GM21528 (cell line): ENCODE measurements at regions not wholly inside any gene's neighbourhood (a gene's known extent, or its start where the extent isn't known, plus 50 kb on each side); places are given as distances from the start of the nearest gene placed in this dataset.

Experiments used
- ATAC-seq: cut with Tn5 transposase; IDR thresholded peaks from one replicate; pipeline ENCODE4 v1.9.1; 2021; ENCODE audit warnings: mild to moderate bottlenecking, moderate library complexity; ENCODE audit not compliant: unreplicated experiment, low FRiP score

DNA sequence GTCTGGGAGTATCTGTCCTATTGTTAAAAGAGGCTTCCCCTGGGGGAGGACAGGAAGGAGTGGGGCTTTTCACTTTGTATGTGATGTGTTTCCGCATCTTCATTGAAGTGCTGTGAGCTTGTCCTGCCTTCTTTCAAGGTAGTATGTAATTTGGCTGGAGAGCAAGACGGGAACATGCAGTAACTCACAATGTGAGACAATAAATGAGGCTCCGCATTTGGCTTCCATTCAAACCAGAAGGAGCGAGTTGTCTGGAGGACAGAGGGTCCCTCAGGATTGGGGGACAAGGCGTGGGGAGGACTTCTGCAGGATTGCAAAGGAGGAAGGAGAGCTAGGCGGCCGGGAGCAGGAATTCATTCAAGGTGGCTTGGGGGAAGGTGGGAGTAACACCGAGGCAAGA is 203.5 kb downstream of the RBFOX3 start:
- ATAC-seq = no peak

GRCh38 chr17:79406316-79406715 is 204.5 kb downstream of the RBFOX3 start:
- no peak for ATAC-seq

- ATAC-seq = no peak
Measured at GRCh38 chr17:79405823-79406222, 205.0 kb downstream of the RBFOX3 start.

GRCh38 chr17:79404136-79404911 is 206.5 kb downstream of the RBFOX3 start:
- ATAC-seq = no peak

GRCh38 chr17:79401704-79402674 is 208.9 kb downstream of the RBFOX3 start:
- no peak for ATAC-seq

DNA sequence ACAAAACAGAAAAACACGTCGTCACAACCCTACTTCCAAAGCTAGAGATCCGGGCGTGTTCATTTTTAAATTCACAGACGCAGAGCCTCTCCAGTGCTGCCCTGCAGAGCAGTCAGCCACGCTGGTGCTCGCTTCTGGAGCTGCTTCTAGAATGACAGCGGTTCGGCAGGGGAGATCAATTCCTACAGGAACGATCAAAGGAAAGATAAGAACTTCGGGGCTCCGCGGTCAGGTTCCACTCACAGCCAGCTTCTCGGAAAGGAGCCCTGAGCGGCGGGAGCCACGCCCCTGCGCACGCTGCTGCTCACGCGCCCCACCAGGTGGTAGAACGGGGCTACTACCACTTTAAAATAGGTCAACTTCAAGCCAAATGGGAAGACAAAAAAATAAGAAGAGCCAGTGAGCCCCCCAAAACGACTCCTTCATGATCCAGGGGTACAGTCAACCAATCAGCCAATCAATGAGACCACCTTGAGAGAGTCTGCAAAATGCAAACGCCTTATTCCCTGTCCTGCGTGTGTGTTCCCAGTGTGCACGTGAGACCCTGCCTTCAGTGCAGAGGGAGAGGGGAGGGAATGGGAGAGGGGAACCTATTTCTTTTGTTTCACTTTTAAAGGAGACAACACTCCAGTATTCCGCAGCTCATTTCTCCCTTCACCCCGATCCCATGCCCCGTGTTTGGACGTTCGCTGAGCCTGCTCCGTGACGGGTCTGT is 209.7 kb downstream of the RBFOX3 start:
- ATAC-seq = no peak

GRCh38 chr17:79399610-79400144 is 211.2 kb downstream of the RBFOX3 start:
- no peak for ATAC-seq

DNA sequence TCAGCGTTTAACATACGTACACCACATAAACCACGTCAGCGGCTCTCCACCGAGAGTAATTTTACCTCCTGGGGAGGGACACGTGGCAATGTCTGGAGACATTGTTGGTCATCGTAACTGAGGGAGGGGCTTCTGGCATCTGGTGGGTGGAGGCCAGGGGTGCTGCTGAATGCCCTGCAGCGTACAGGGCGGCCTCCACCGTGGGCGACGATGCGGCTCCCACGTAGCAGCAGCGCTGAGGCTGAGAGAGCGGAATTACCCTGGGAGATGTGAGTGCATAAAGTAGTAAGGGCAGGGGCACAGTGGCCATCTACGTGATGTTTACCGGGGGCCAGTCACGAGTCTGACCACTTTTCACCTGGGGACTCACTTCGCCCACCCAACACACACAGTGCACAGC is 212.4 kb downstream of the RBFOX3 start:
- no peak for ATAC-seq

GRCh38 chr17:79396696-79397095 is 214.2 kb downstream of the RBFOX3 start:
- no peak for ATAC-seq

GRCh38 chr17:79395545-79395944 is 215.3 kb downstream of the RBFOX3 start:
- no peak for ATAC-seq

GRCh38 chr17:79395066-79395465 is 215.8 kb downstream of the RBFOX3 start:
- no peak for ATAC-seq

DNA sequence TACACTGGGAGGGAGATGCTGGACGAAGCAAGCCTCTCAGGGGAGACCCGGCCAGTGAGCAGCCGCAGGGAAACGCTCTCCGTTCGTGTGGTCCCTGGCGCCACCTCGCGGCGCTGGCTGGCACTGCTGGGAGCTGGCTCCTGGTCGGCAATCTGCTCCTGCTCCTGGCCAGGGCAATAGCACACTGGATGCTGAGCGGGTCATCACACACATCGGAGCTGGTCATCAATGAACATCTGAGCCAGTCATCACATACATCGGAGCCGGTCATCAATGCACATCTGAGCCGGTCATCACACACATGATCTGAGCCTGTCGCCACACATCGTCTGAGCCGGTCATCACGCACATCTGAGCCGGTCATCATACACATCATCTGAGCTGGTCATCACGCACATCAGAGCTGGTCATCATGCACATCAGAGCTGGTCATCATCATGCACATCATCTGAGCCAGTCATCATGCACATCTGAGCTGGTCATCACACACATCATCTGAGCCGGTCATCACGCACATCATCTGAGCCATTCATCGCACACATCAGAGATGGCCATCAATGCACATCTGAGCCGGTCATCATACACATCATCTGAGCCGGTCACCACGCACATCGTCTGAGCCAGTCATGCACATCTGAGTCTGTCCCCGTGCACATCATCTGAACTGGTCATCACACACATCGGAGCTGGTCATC is 217.3 kb downstream of the RBFOX3 start:
- no peak for ATAC-seq

- ATAC-seq = no peak
Measured at GRCh38 chr17:79392598-79392997, 218.3 kb downstream of the RBFOX3 start.

DNA sequence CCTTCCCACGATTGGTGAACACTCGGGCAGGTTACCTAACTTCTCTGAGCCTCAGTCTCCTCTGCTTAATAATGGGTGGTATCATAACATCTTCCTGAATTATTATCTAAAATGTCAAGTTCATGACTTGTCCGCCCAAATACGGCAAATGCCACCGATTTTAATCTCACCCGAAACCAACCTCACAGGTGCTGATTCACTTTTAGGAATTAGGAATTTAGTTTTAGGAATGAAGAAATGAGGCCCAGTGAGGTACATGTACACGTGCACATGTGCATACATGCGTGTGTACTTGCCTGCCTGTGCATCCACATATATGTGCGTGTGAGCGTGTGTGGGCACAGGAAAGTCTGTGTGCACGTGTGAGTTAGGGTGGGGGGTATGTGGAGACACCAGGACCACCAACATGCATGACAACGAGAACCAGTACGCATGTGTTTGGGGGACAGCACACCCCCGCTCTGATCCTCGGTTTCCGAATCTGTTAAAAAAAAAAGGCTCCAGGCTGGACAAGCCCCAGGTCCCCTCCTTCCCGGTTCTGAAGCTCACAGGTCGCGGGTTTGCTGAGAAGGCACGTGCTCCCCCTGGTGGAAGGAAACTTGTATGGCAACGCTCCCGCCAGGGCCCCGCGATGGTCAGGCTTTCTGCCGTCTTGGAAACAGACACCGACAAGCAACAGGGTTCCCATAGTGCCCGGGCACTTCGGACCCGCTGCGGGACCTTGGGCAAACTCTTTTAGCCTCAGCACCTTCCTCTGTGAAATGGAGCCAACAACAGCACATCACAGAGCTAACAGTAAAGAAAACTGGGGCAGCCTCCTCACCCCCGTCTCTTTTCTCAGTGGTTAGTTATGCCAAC is 219.2 kb downstream of the RBFOX3 start:
- no peak for ATAC-seq

DNA sequence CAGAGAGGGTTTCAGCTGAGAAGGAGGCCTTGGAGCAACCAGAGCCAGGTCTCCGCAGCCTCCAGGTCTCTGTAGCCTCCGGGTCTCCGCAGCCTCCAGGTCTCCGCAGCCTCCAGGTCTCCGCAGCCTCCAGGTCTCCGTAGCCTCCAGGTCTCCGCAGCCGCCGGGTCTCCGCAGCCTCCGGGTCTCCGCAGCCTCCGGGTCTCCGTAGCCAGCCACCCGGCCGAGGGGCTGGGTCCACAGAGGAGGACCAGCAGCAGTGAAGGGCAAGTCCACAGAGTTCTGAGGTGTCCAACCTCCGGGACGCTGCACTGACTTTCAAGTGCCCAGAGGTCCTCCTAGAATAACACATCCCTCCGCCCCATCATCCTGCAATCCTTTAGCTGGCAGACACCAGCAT is 221.0 kb downstream of the RBFOX3 start:
- no peak for ATAC-seq

DNA sequence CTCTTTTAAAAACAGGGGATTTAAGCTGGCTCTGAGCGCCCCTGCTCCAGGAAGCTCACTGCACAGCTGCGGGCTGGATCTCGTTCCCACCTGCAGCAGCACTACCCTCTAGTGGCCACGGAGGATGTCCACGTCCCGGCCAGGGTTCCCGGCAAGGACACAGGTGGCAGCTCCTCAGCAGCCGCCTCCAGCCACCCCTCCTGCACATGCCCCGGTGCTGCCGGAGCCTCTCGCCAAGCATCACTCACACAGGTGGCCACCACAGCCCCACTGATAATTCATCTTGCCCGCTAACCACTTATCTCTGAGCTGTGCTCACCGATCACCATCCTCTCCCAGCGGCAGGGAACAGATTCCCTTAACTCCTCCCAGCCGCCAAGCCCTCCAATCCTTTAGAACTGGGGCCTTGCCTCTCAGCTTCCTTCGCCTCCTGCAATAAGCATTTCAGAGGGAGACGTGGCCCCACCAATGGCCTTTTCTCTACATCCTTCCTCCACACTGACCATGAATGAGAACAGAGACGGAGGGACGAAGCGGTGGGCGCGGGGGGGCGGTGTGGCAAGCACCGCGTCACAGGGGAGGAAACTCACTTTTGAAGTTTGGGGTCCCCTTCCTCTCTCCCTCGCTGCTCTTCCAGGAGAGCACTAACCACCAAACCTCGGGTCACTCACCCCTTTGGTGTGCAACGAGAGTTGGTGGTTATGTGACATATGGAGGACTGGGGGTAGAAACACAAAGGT is 222.1 kb downstream of the RBFOX3 start:
- ATAC-seq = no peak

GRCh38 chr17:79387783-79388182 is 223.1 kb downstream of the RBFOX3 start:
- no peak for ATAC-seq

DNA sequence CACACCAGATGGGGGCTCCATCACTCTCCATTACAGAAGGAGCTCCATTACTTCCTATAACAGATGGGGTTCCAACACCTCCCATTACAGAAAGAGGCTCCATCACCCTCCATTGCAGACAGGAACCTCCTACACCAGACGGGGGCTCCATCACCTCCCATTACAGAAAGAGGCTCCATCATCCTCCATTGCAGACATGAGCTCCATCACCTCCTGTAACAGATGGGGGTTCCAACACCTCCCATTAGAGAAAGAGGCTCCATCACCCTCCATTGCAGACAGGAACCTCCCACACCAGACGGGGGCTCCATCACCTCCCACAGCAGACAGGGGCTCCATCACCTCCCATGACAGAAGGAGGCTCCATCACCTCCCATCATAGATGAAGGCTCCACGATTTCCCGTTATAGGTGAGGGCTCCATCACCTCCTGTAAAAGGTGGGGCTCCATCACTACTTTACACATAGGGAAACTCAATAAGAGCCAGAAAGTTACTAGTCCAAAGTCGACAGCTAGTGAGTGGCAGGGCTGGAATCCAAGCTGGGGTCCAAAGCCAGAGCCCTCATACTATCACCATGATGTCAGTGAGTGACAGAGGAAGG is 224.8 kb downstream of the RBFOX3 start:
- no peak for ATAC-seq
